Stimulated activated CD8-positive, alpha-beta memory T cell treated with anti-CD3 and anti-CD28 coated beads, Interleukin-4, amount 100 ng/mL, for 48 hours (primary cell): ENCODE measurements at regions not wholly inside any gene's neighbourhood (a gene's known extent, or its start where the extent isn't known, plus 50 kb on each side); places are given as distances from the start of the nearest gene placed in this dataset.

ENCODE experiments used
- DNase-seq: peaks from one replicate; pipeline ENCODE4 v3.0.0-alpha.2; 2020

DNA sequence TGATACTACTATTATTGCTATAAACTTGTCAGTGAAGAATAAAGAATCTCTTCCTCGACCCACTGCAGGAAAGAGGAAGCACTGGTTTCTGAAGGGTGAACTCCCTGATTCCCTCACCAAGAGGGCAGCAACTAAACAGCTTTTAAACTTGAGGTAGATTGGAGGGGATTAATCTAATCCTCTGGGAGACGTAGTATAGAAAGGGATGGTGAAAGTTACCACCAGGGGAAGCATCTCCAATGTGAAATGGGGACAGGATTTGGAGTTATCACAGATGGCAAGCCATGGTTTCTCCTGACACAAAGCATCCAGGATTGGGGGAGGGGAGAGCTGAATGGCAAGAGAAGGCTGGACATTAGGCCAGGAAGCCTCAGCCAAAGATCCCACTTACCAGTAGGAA lies 62.7 kb upstream of the PTPN13 start:
- no peak for DNase-seq

- no peak for DNase-seq
Observed at GRCh38 chr4:86532851-86533250, 61.3 kb upstream of the PTPN13 start.

DNA sequence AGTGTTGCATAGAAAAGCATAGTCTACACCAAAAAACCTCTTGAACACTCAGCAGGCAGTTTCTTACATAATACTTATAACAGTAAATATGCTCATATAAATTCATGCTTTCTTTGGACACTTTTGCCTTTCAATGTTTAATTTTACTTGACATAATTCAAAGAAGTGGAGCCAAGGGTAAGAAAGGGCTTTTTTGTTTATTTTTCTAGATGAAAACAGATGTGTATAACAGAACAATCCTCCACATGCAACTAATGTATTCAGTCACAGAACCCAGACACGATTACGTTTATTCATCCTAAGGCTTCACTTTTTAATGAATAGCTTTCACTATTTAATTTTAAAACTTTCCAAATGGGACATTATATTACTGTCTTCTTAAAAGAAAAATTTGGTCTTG lies 58.0 kb upstream of the PTPN13 start:
- DNase-seq: no peak

DNA sequence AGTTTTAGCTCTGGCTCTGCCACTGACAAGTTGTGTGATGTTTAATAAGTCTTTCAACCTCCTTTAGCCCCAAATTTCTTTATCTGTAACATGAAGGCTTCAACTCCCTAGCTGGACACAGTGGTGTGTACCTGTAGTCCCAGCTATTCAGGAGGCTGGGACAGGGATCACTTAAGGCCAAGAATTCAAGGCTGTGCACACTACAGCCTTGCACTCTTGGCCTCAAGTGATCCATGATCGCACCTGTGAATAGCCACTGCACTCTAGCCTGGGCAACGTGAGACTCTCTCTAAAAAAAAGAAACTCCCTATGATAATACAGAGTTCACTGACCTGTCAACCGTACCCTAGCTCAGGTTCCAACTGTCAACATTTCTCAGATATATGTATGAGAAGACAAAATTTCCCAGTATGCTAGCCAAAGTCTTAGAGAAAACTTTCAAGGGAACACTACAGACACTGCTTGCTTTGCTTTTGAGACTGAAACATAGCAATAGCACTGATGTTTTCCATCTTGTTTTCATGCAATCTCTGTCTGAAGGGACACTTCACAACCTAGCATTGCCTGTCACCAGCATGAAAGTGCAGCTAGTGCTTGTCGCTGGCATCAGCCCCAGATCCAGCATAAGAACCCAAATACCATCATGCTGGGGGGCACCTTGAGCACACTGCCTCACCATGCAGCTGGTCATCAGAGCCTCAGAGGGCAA lies 51.6 kb upstream of the PTPN13 start:
- DNase-seq: no peak

GRCh38 chr4:86543080-86543479 lies 51.0 kb upstream of the PTPN13 start:
- DNase-seq: no peak

- no peak for DNase-seq
Observed at GRCh38 chr4:86543560-86544309, 50.4 kb upstream of the PTPN13 start.

DNA sequence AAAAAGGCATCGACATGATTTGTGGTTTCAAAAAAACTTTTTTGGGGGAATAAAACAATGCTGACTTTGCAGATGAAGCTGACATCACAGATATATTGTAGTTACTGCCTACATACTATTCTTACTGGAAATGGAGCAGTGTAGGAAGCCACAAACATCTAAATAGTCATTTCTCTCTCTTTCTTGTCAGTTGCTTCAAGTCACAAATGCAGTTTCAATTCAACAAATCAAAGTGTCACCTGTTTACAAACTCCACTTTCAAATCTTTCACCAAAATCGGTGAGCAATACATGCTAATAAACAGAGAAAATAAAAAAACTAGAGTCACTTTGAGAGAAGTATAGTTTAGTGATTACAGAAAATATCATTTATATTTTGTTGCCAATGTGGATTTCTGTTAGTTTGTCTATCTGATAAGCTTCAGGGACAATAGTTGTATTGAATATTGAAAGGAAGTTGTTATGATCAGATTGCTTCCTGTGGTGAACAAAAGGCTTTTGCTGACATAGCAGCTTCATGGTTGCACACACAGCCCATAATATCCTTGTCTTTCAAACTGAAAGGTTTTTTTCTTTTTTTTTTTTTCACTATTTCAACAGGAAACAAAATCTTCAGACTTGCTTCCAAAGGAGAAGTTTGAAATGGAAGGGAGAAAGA lies 49.7 kb upstream of the PTPN13 start:
- DNase-seq: no peak
